Spleen (tissue), 11 donors: ENCODE measurements at regions not wholly inside any gene's neighbourhood (a gene's known extent, or its start where the extent isn't known, plus 50 kb on each side); places are given as distances from the start of the nearest gene placed in this dataset.

Source experiments
- DNase-seq: peaks from one replicate; pipeline ENCODE4 v3.0.0-alpha.2; 2020
- H3K27ac ChIP-seq, 8 donors: fragments of 200-600 bp; sonication (generic) in 7 of 8; 1 replicate in 4 of 8; 2 replicates in 4 of 8; pipeline versions ENCODE4 v1.5.0 to v1.8.0; 2016 to 2021; ENCODE audit warnings: inconsistent platforms in 4 of 8, mild to moderate bottlenecking in 4 of 8, moderate library complexity in 1 of 8
- H3K27me3 ChIP-seq, 7 donors: fragments of 200-600 bp; sonication (generic) in 6 of 7; replicated peaks in 1 of 7; 1 replicate in 4 of 7; 2 replicates in 3 of 7; pipeline versions ENCODE4 v1.5.0 to v1.8.0; 2016 to 2021; ENCODE audit warnings: inconsistent platforms in 3 of 7, mild to moderate bottlenecking in 1 of 7
- H3K36me3 ChIP-seq, 6 donors: fragments of 200-600 bp; sonication (generic) in 5 of 6; 1 replicate in 4 of 6; 2 replicates in 2 of 6; pipeline versions ENCODE4 v1.5.0 to v1.8.0; 2016 to 2021; ENCODE audit warnings: inconsistent platforms in 2 of 6
- H3K4me1 ChIP-seq, 6 donors: fragments of 200-600 bp; sonication (generic) in 5 of 6; 1 replicate in 3 of 6; 2 replicates in 3 of 6; pipeline versions ENCODE4 v1.5.0 to v1.8.0; 2016 to 2021; ENCODE audit warnings: inconsistent platforms in 3 of 6
- H3K4me3 ChIP-seq, 8 donors: fragments of 200-600 bp; sonication (generic) in 7 of 8; 1 replicate in 4 of 8; 2 replicates in 4 of 8; pipeline versions ENCODE4 v1.5.0 to v1.8.0; 2016 to 2021; ENCODE audit warnings: inconsistent platforms in 4 of 8, mild to moderate bottlenecking in 4 of 8, moderate library complexity in 2 of 8
- H3K9me3 ChIP-seq, 8 donors: fragments of 200-600 bp; sonication (generic) in 7 of 8; 1 replicate in 4 of 8; 2 replicates in 4 of 8; pipeline versions ENCODE4 v1.5.0 to v1.8.0; 2016 to 2021; ENCODE audit warnings: inconsistent platforms in 4 of 8
- POLR2A ChIP-seq, 3 donors: fragments of 450-650 bp; IDR thresholded peaks; one replicate each; pipeline ENCODE4 v1.5.1; 2017; ENCODE audit warnings: antibody characterized with exemption in 3 of 3, mild to moderate bottlenecking in 1 of 3
- POLR2AphosphoS5 ChIP-seq, 3 donors: sonication (generic); formaldehyde crosslinking; IDR thresholded peaks; one replicate each; pipeline ENCODE4 v1.5.1; 2017; ENCODE audit warnings: antibody characterized with exemption in 3 of 3
- WGBS, 5 donors: extraction: QIAGEN DNeasy Blood & Tissue Kit in 3 of 5; methylation state at CpG; one replicate each; pipeline versions ENCODE4 v1.1.5 to v1.1.7; 2013 to 2018; 5-methylcytosine and 5-hydroxymethylcytosine counted together
- intact Hi-C: fragments of 100-400 bp; cut with DNase I; formaldehyde crosslinking; loops from one replicate; pipeline ENCODE4 v1.15.0; 2023; ENCODE audit warnings: low total_unique reads
- TF ChIP-seq, protein P1 (sequence below), 11 experiments: fragments of 200-600 bp in 7 of 11; fragments of 450-650 bp in 4 of 11; sonication (generic) in 4 of 11; IDR thresholded peaks in 8 of 11; conservative IDR thresholded peaks in 3 of 11; 1 replicate in 7 of 11; 2 replicates in 4 of 11; pipeline versions ENCODE4 v1.4.0 to v1.8.0; 2016 to 2021; ENCODE audit warnings: antibody characterized with exemption in 11 of 11, inconsistent platforms in 4 of 11, mild to moderate bottlenecking in 1 of 11
- donor health status: healthy with polysubstance abuse.
- donor health status: DM: no; HTN: no; CAD: no; lungs with moderate emphysema.
- donor health status: DM: no; HTN: no; CAD: no.
- donor health status: Bipolar disorder and iron deficiency.
- donor health status: healthy.
- donor health status: DM: no; HTN: no; CAD: no.
- donor health status: DM: yes; HTN: yes; CAD: no.

DNA sequence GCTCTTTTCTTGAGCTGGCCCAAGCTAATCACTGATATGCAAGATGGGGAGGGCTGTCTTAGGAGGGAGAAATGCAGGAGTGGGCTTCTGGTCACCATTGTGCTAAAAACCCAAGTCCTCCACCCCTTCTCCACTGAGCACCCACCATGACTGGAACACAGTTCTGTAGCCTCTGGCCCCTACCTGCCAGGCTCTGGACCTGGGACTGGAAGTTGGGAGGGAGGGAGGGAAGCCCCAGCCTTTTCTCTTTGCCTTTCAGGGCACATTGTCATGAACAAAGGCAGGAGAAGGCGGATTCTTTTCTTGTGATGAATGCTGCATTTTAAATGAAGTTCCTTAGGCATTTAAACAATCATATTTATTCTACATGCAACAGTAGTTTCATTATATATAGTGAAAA, 559.1 kb upstream of the TRPC7 start:
- H3K4me3 ChIP-seq, result no peak overlapping the region
- peaks cover 0 to 4% (median 0%) of the 10 kb centered on the region in 7 donors for H3K27me3 ChIP-seq
- DNase-seq, result no peak
- H3K36me3 ChIP-seq, result no peaks in the 10 kb centered on the region
- 43 to 87% (median 81%) methylated on average over 1 of the region's 1 CpG for WGBS, 5 donors
- peaks cover 0 to 23% (median 0%) of the 10 kb centered on the region in 8 donors for H3K9me3 ChIP-seq
- intact Hi-C loops, result no loop called here
- TF ChIP-seq POLR2AphosphoS5 (IDR thresholded peaks at IDR 0.05), result no peak
- TF ChIP-seq, protein P1, sequence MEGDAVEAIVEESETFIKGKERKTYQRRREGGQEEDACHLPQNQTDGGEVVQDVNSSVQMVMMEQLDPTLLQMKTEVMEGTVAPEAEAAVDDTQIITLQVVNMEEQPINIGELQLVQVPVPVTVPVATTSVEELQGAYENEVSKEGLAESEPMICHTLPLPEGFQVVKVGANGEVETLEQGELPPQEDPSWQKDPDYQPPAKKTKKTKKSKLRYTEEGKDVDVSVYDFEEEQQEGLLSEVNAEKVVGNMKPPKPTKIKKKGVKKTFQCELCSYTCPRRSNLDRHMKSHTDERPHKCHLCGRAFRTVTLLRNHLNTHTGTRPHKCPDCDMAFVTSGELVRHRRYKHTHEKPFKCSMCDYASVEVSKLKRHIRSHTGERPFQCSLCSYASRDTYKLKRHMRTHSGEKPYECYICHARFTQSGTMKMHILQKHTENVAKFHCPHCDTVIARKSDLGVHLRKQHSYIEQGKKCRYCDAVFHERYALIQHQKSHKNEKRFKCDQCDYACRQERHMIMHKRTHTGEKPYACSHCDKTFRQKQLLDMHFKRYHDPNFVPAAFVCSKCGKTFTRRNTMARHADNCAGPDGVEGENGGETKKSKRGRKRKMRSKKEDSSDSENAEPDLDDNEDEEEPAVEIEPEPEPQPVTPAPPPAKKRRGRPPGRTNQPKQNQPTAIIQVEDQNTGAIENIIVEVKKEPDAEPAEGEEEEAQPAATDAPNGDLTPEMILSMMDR (IDR thresholded peaks at IDR 0.05 in 8 of 11, conservative IDR thresholded peaks at IDR 0.05 in 3 of 11), result no peak
- TF ChIP-seq POLR2A (IDR thresholded peaks at IDR 0.05), result no peak
- no peaks in the 10 kb centered on the region for H3K4me1 ChIP-seq
- no peak overlapping the region for H3K27ac ChIP-seq

DNA sequence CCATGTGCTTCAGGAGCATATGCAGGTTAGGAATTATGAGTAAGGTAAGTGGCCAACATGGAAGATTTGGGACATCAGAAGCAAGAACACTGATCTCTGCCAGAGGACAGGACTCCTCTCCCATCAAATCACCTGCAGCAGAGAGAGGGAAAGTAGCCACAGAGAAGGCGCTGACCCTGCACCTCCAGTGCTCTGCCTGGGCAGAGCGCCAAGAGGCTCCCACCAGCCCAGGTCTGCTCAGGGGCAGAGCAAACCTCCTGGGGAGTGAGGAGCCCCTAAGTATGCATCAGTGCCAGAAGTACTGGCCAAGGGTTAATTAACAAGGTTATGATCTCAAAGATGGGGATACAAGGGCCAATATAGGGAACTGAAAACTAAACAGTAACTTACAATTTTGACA, 545.3 kb upstream of the TRPC7 start:
- H3K27ac ChIP-seq, result no peak overlapping the region
- 77 to 100% (median 88%) methylated on average over 2 of the region's 2 CpGs for WGBS, 5 donors

DNA sequence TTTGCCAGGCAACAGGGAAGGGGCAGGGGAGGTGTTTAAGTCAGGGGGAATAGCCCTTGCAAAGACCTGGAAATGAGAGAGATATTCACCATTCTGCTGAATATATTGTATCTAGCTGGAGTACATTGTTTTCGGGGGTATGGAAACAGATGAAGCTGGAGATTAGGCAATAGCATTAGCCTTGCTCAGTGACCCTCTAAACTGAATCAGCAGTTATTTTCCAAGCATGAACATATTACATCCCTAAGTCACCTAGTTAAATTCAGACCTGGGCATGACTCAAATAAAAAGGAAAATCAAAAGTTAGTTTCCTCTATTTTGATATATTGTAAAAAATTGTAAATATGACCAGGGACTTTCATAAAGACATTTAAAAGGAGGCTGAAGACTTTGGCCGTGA, 544.6 kb upstream of the TRPC7 start:
- WGBS, 5 donors, result 74 to 87% (median 78%) methylated on average over 2 of the region's 2 CpGs
- Histone ChIP-seq H3K27me3 (no peaks in the 10 kb centered on the region), H3K9me3 (peaks cover 0 to 6% (median 0%) of the 10 kb centered on the region in 8 donors), H3K27ac (no peak overlapping the region), H3K36me3 (no peaks in the 10 kb centered on the region), H3K4me3 (no peak overlapping the region), H3K4me1 (no peaks in the 10 kb centered on the region)
- intact Hi-C loops, result no loop called here
- DNase-seq, result no peak
- TF ChIP-seq POLR2AphosphoS5 (IDR thresholded peaks at IDR 0.05) (no peak), POLR2A (IDR thresholded peaks at IDR 0.05) (no peak)
- TF ChIP-seq, protein P1 (IDR thresholded peaks at IDR 0.05 in 8 of 11, conservative IDR thresholded peaks at IDR 0.05 in 3 of 11), result no peak

More for the DNA sequence above, 545.3 kb upstream of the TRPC7 start:
- peaks cover 0 to 6% (median 0%) of the 10 kb centered on the region in 8 donors for H3K9me3 ChIP-seq
- no peak overlapping the region for H3K4me3 ChIP-seq
- TF ChIP-seq, protein P1 (IDR thresholded peaks at IDR 0.05 in 8 of 11, conservative IDR thresholded peaks at IDR 0.05 in 3 of 11), result no peak
- TF ChIP-seq POLR2AphosphoS5 (IDR thresholded peaks at IDR 0.05) (no peak), POLR2A (IDR thresholded peaks at IDR 0.05) (no peak)
- intact Hi-C loops, result no loop called here
- H3K4me1 ChIP-seq, result no peaks in the 10 kb centered on the region
- no peaks in the 10 kb centered on the region for H3K36me3 ChIP-seq
- no peaks in the 10 kb centered on the region for H3K27me3 ChIP-seq
- no peak for DNase-seq

DNA sequence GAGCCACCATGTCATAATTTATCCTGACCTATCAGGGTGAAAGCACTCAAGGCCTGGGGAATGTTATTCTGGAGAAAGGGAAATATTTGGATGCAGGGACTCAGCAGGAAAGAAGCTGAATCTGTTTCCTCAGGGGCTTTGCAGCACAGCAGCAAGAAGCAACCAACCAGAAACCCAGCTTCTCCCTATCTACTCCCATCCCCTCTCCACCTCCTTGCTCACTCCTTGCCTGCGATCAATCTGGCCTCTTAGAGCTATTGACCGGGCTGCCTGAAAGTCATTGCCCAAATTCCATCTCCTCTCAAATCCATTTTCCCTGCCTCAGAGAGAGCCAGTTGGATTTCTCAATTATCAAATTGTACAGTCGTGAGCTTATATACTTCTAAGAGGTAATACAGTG, 542.0 kb upstream of the TRPC7 start:
- WGBS, 5 donors, result 66 to 77% (median 76%) methylated on average over 3 of the region's 3 CpGs
- TF ChIP-seq POLR2AphosphoS5 (IDR thresholded peaks at IDR 0.05), result no peak
- no peak for TF ChIP-seq POLR2A (IDR thresholded peaks at IDR 0.05)
- TF ChIP-seq, protein P1 (IDR thresholded peaks at IDR 0.05 in 8 of 11, conservative IDR thresholded peaks at IDR 0.05 in 3 of 11), result no peak

More for the DNA sequence above, 542.0 kb upstream of the TRPC7 start:
- no peak for DNase-seq
- no peaks in the 10 kb centered on the region for H3K27me3 ChIP-seq
- H3K36me3 ChIP-seq, result no peaks in the 10 kb centered on the region
- intact Hi-C loops, result no loop called here
- peaks cover 0 to 6% (median 0%) of the 10 kb centered on the region in 8 donors for H3K9me3 ChIP-seq
- H3K4me3 ChIP-seq, result no peak overlapping the region
- H3K27ac ChIP-seq, result no peak overlapping the region
- H3K4me1 ChIP-seq, result no peaks in the 10 kb centered on the region
